Activated T-helper 1 cell treated with anti-CD3 and anti-CD28 coated beads, Interleukin-12 subunit alpha, Interleukin-12 subunit beta, Interleukin-2, Interleukin-4 antibody, amounts not matched to agents 30 ng/mL and 10 ng/mL and 1 ng/mL, durations not matched to agents 14 hours and 24 hours and 36 hours (primary cell): ENCODE measurements at regions not wholly inside any gene's neighbourhood (a gene's known extent, or its start where the extent isn't known, plus 50 kb on each side); places are given as distances from the start of the nearest gene placed in this dataset.

Experiments used
- DNase-seq: peaks from one replicate; pipeline ENCODE4 v3.0.0; 2021; ENCODE audit warnings: low spot score
- H3K27ac Mint-ChIP-seq: one replicate; pipeline ENCODE4 v1.8.0; 2021; ENCODE audit warnings: mild to moderate bottlenecking, mixed read lengths
- H3K27me3 Mint-ChIP-seq: one replicate; pipeline ENCODE4 v1.8.0; 2022; ENCODE audit warnings: mild to moderate bottlenecking, moderate library complexity, mixed read lengths; ENCODE audit not compliant: insufficient read depth
- H3K36me3 Mint-ChIP-seq: one replicate; pipeline ENCODE4 v1.8.0; 2021; ENCODE audit warnings: low read depth, mixed read lengths
- H3K4me1 Mint-ChIP-seq: one replicate; pipeline ENCODE4 v1.8.0; 2021; ENCODE audit warnings: low read depth, mixed read lengths
- H3K4me3 Mint-ChIP-seq: one replicate; pipeline ENCODE4 v1.8.0; 2021; ENCODE audit warnings: mild to moderate bottlenecking, moderate library complexity, mixed read lengths
- H3K9me3 Mint-ChIP-seq: one replicate; pipeline ENCODE4 v1.8.0; 2021; ENCODE audit warnings: mixed read lengths
- intact Hi-C: fragments of 100-400 bp; cut with micrococcal nuclease; formaldehyde crosslinking; loops from one replicate; pipeline ENCODE4 v1.15.1; 2024

GRCh38 chr5:32510860-32511259 lies 66.3 kb upstream of the ZFR start:
- DNase-seq: no peak
- Mint-ChIP-seq H3K4me1 (peaks cover 11% of the 10 kb centered on the region), H3K36me3 (no peaks in the 10 kb centered on the region), H3K27ac (no peak overlapping the region), H3K27me3 (peaks cover 6% of the 10 kb centered on the region), H3K9me3 (peaks cover 4% of the 10 kb centered on the region), H3K4me3 (no peak overlapping the region)
- intact Hi-C loops: no loop called here

- no peak for DNase-seq
- Mint-ChIP-seq H3K36me3 (no peaks in the 10 kb centered on the region), H3K27me3 (peaks cover 11% of the 10 kb centered on the region), H3K4me1 (peaks cover 27% of the 10 kb centered on the region), H3K27ac (no peak overlapping the region), H3K4me3 (no peak overlapping the region), H3K9me3 (no peaks in the 10 kb centered on the region)
- intact Hi-C loops: no loop called here
Measured at GRCh38 chr5:32508806-32509805, 64.6 kb upstream of the ZFR start.

GRCh38 chr5:32507738-32508434 lies 63.3 kb upstream of the ZFR start:
- Mint-ChIP-seq H3K27me3 (peaks cover 11% of the 10 kb centered on the region), H3K4me1 (peaks cover 27% of the 10 kb centered on the region), H3K9me3 (no peaks in the 10 kb centered on the region), H3K4me3 (no peak overlapping the region), H3K36me3 (no peaks in the 10 kb centered on the region), H3K27ac (no peak overlapping the region)
- no peak for DNase-seq
- intact Hi-C loops: no loop called here

- Mint-ChIP-seq H3K27me3 (peaks cover 14% of the 10 kb centered on the region), H3K36me3 (no peaks in the 10 kb centered on the region)
- intact Hi-C loops: no loop called here
Measured at GRCh38 chr5:32506799-32507198, 62.3 kb upstream of the ZFR start.

GRCh38 chr5:32506201-32506661 lies 61.7 kb upstream of the ZFR start:
- Mint-ChIP-seq H3K36me3 (no peaks in the 10 kb centered on the region), H3K9me3 (no peaks in the 10 kb centered on the region), H3K4me1 (peaks cover 23% of the 10 kb centered on the region), H3K27ac (no peak overlapping the region), H3K4me3 (no peak overlapping the region), H3K27me3 (peaks cover 14% of the 10 kb centered on the region)
- intact Hi-C loops: no loop called here
- DNase-seq: no peak

More at GRCh38 chr5:32506799-32507198, 62.3 kb upstream of the ZFR start:
- H3K9me3 Mint-ChIP-seq: no peaks in the 10 kb centered on the region
- no peak overlapping the region for H3K27ac Mint-ChIP-seq
- H3K4me3 Mint-ChIP-seq: no peak overlapping the region
- DNase-seq: no peak
- H3K4me1 Mint-ChIP-seq: peaks cover 25% of the 10 kb centered on the region

- peaks cover 23% of the 10 kb centered on the region for H3K4me1 Mint-ChIP-seq
- H3K4me3 Mint-ChIP-seq: no peak overlapping the region
- H3K9me3 Mint-ChIP-seq: no peaks in the 10 kb centered on the region
- DNase-seq: no peak
- peaks cover 14% of the 10 kb centered on the region for H3K27me3 Mint-ChIP-seq
- H3K27ac Mint-ChIP-seq: no peak overlapping the region
- H3K36me3 Mint-ChIP-seq: no peaks in the 10 kb centered on the region
- intact Hi-C loops: no loop called here
Measured at GRCh38 chr5:32505756-32506155, 61.2 kb upstream of the ZFR start.

GRCh38 chr5:32504989-32505596 lies 60.6 kb upstream of the ZFR start:
- Mint-ChIP-seq H3K9me3 (no peaks in the 10 kb centered on the region), H3K4me3 (no peak overlapping the region), H3K27me3 (peaks cover 14% of the 10 kb centered on the region), H3K36me3 (no peaks in the 10 kb centered on the region), H3K4me1 (peaks cover 25% of the 10 kb centered on the region), H3K27ac (no peak overlapping the region)
- intact Hi-C loops: no loop called here
- DNase-seq: no peak

- Mint-ChIP-seq H3K4me1 (peaks cover 31% of the 10 kb centered on the region), H3K4me3 (no peak overlapping the region), H3K36me3 (no peaks in the 10 kb centered on the region), H3K27ac (no peak overlapping the region), H3K9me3 (no peaks in the 10 kb centered on the region), H3K27me3 (peaks cover 14% of the 10 kb centered on the region)
- no peak for DNase-seq
- intact Hi-C loops: no loop called here
Measured at GRCh38 chr5:32504329-32504988, 59.9 kb upstream of the ZFR start.

GRCh38 chr5:32503261-32503660 lies 58.7 kb upstream of the ZFR start:
- H3K27me3 Mint-ChIP-seq: peaks cover 14% of the 10 kb centered on the region
- no peaks in the 10 kb centered on the region for H3K36me3 Mint-ChIP-seq
- no peaks in the 10 kb centered on the region for H3K9me3 Mint-ChIP-seq
- intact Hi-C loops: no loop called here
- H3K4me3 Mint-ChIP-seq: no peak overlapping the region
- DNase-seq: no peak
- peaks cover 43% of the 10 kb centered on the region for H3K4me1 Mint-ChIP-seq
- H3K27ac Mint-ChIP-seq: no peak overlapping the region

GRCh38 chr5:32501071-32502002 lies 56.8 kb upstream of the ZFR start:
- Mint-ChIP-seq H3K27me3 (peaks cover 12% of the 10 kb centered on the region), H3K36me3 (no peaks in the 10 kb centered on the region), H3K4me3 (no peak overlapping the region), H3K4me1 (peaks cover 46% of the 10 kb centered on the region), H3K9me3 (no peaks in the 10 kb centered on the region), H3K27ac (no peak overlapping the region)
- intact Hi-C loops: no loop called here
- DNase-seq: no peak

GRCh38 chr5:32500181-32500580 lies 55.6 kb upstream of the ZFR start:
- Mint-ChIP-seq H3K4me3 (no peak overlapping the region), H3K4me1 (peaks cover 39% of the 10 kb centered on the region), H3K9me3 (no peaks in the 10 kb centered on the region), H3K27ac (no peak overlapping the region), H3K36me3 (no peaks in the 10 kb centered on the region), H3K27me3 (peaks cover 6% of the 10 kb centered on the region)
- intact Hi-C loops: no loop called here
- no peak for DNase-seq

- intact Hi-C loops: loop anchor here (1.0 kb wide), 2 partner anchors 32 to 43 kb away; no protein-coding TSS in a partner anchor
- no peak overlapping the region for H3K27ac Mint-ChIP-seq
- H3K9me3 Mint-ChIP-seq: no peaks in the 10 kb centered on the region
- no peak overlapping the region for H3K4me3 Mint-ChIP-seq
- no peak for DNase-seq
- peaks cover 30% of the 10 kb centered on the region for H3K4me1 Mint-ChIP-seq
- H3K36me3 Mint-ChIP-seq: no peaks in the 10 kb centered on the region
- peaks cover 3% of the 10 kb centered on the region for H3K27me3 Mint-ChIP-seq
Measured at GRCh38 chr5:32499261-32499660, 54.7 kb upstream of the ZFR start.
